Panc1 (cell line): ENCODE measurements at regions not wholly inside any gene's neighbourhood (a gene's known extent, or its start where the extent isn't known, plus 50 kb on each side); places are given as distances from the start of the nearest gene placed in this dataset.

Experiments
- ATAC-seq: fragments of 200-7000 bp; cut with Tn5 transposase; 2 replicates; pipeline ENCODE4 v1.9.1; 2020; ENCODE audit warnings: mild to moderate bottlenecking, moderate library complexity
- BruUV-seq: library from RNA; stranded (reverse); fragments of 400-500 nt; replicated peaks from 2 replicates; lab custom pipeline; 2021; lab: Mats Ljungman, UMichigan
- CTCF ChIA-PET: fragments of 300-600 bp; sonication (Branson Sonifier 250); formaldehyde crosslinking; loops from one replicate; lab custom pipeline; 2022; ENCODE audit warnings: antibody characterized with exemption; lab: Charles Lee
- POLR2A ChIA-PET: fragments of 300-600 bp; sonication (Branson Sonifier 250); formaldehyde crosslinking; loops from one replicate; lab custom pipeline; 2022; ENCODE audit warnings: antibody characterized with exemption; lab: Charles Lee
- DNase-seq: peaks from one replicate; pipeline ENCODE4 v3.0.0-alpha.2; 2010; ENCODE audit warnings: low read depth, low spot score
- H3K27ac ChIP-seq: 2 replicates; pipeline ENCODE4 v1.5.1; 2011; ENCODE audit warnings: mild to moderate bottlenecking, low read length, inconsistent platforms
- H3K27me3 ChIP-seq: fragments of 200-500 bp; sonication (Bioruptor generic); 2 replicates; pipeline ENCODE4 v1.6.0; 2014; ENCODE audit warnings: low read length, inconsistent platforms; ENCODE audit not compliant: control insufficient read depth, insufficient read depth
- H3K36me3 ChIP-seq: fragments of 200-500 bp; sonication (Bioruptor generic); 2 replicates; pipeline ENCODE4 v1.5.1; 2014; ENCODE audit warnings: inconsistent platforms, mild to moderate bottlenecking, low read length, moderate library complexity; ENCODE audit not compliant: control insufficient read depth, insufficient read depth
- H3K4me1 ChIP-seq: 2 replicates; pipeline ENCODE4 v1.5.1; 2011; ENCODE audit warnings: inconsistent platforms, mild to moderate bottlenecking, low read length, moderate library complexity; ENCODE audit not compliant: control insufficient read depth, insufficient read depth
- H3K4me3 ChIP-seq, 2 experiments: 2 replicates each; pipeline ENCODE4 v1.5.1; 2011 to 2012; ENCODE audit warnings: low read depth in 2 of 2, low read length in 2 of 2, mild to moderate bottlenecking in 2 of 2, inconsistent platforms in 1 of 2, moderate library complexity in 1 of 2
- H3K9me3 ChIP-seq: fragments of 200-500 bp; sonication (Bioruptor generic); 2 replicates; pipeline ENCODE4 v1.5.1; 2014; ENCODE audit warnings: low read depth, mild to moderate bottlenecking, inconsistent platforms, low read length, moderate library complexity; ENCODE audit not compliant: control insufficient read depth, insufficient read depth
- POLR2AphosphoS5 ChIP-seq: IDR thresholded peaks from 2 replicates; pipeline ENCODE4 v1.6.1; 2012; ENCODE audit warnings: mild to moderate bottlenecking, low read depth, low read length, moderate library complexity
- SIN3A ChIP-seq: IDR thresholded peaks from 2 replicates; pipeline ENCODE4 v1.6.1; 2012; ENCODE audit warnings: low read depth, mild to moderate bottlenecking, low read length, moderate library complexity, borderline replicate concordance; ENCODE audit not compliant: insufficient read depth
- TCF7L2 ChIP-seq: IDR thresholded peaks from 2 replicates; pipeline ENCODE4 v1.6.1; 2011; ENCODE audit warnings: mild to moderate bottlenecking, low read depth, low read length, inconsistent platforms
- in situ Hi-C: cut with HindIII; loops from 2 replicates; pipeline ENCODE4 v1.10.0; 2016; ENCODE audit warnings: low sequenced_read_pairs, low pct_unique_long_range_greater_than_20kb
- intact Hi-C: fragments of 100-400 bp; cut with micrococcal nuclease; formaldehyde crosslinking; loops from one replicate; pipeline ENCODE4 v1.10.0; 2022; ENCODE audit not compliant: unreplicated experiment
- TF ChIP-seq, protein P1 (sequence below): fragments of 450-650 bp; IDR thresholded peaks from 2 replicates; pipeline ENCODE4 v1.5.1; 2017; ENCODE audit warnings: mild to moderate bottlenecking
- TF ChIP-seq, protein P2 (sequence below), 2 experiments: IDR thresholded peaks; 2 replicates each; pipeline ENCODE4 v1.6.1; 2011 to 2012; ENCODE audit warnings: low read depth in 2 of 2, control low read depth in 1 of 2, low read length in 1 of 2, mild to moderate bottlenecking in 1 of 2, moderate library complexity in 1 of 2; ENCODE audit not compliant: insufficient read depth in 1 of 2

DNA sequence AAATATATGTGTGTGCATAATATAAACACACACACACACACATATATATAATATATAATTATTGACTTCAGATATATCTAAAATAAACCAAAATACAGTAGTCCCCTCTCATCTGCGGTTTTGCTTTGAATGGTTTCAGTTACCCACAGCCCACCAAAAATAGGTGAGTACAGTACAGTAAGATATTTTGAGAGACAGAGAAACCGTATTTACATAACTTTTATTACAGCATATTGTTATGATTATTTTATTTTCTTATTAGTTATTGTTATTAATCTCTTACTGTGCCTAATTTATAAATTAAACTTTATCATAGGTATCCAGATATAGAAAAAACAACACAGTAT lies 564.2 kb downstream of the ACTL7B start:
- H3K36me3 ChIP-seq, result no peaks in the 10 kb centered on the region
- H3K27ac ChIP-seq, result no peak overlapping the region
- DNase-seq (no peak), ATAC-seq (no peak)
- ChIA-PET CTCF (no interaction called here), POLR2A (no interaction called here)
- no peaks in the 10 kb centered on the region for H3K4me1 ChIP-seq
- H3K9me3 ChIP-seq, result no peaks in the 10 kb centered on the region
- no TSS peak for BruUV-seq
- TF ChIP-seq, protein P1, sequence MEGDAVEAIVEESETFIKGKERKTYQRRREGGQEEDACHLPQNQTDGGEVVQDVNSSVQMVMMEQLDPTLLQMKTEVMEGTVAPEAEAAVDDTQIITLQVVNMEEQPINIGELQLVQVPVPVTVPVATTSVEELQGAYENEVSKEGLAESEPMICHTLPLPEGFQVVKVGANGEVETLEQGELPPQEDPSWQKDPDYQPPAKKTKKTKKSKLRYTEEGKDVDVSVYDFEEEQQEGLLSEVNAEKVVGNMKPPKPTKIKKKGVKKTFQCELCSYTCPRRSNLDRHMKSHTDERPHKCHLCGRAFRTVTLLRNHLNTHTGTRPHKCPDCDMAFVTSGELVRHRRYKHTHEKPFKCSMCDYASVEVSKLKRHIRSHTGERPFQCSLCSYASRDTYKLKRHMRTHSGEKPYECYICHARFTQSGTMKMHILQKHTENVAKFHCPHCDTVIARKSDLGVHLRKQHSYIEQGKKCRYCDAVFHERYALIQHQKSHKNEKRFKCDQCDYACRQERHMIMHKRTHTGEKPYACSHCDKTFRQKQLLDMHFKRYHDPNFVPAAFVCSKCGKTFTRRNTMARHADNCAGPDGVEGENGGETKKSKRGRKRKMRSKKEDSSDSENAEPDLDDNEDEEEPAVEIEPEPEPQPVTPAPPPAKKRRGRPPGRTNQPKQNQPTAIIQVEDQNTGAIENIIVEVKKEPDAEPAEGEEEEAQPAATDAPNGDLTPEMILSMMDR, result no peak
- TF ChIP-seq TCF7L2 (no peak), SIN3A (no peak), POLR2AphosphoS5 (no peak)
- TF ChIP-seq, protein P2, sequence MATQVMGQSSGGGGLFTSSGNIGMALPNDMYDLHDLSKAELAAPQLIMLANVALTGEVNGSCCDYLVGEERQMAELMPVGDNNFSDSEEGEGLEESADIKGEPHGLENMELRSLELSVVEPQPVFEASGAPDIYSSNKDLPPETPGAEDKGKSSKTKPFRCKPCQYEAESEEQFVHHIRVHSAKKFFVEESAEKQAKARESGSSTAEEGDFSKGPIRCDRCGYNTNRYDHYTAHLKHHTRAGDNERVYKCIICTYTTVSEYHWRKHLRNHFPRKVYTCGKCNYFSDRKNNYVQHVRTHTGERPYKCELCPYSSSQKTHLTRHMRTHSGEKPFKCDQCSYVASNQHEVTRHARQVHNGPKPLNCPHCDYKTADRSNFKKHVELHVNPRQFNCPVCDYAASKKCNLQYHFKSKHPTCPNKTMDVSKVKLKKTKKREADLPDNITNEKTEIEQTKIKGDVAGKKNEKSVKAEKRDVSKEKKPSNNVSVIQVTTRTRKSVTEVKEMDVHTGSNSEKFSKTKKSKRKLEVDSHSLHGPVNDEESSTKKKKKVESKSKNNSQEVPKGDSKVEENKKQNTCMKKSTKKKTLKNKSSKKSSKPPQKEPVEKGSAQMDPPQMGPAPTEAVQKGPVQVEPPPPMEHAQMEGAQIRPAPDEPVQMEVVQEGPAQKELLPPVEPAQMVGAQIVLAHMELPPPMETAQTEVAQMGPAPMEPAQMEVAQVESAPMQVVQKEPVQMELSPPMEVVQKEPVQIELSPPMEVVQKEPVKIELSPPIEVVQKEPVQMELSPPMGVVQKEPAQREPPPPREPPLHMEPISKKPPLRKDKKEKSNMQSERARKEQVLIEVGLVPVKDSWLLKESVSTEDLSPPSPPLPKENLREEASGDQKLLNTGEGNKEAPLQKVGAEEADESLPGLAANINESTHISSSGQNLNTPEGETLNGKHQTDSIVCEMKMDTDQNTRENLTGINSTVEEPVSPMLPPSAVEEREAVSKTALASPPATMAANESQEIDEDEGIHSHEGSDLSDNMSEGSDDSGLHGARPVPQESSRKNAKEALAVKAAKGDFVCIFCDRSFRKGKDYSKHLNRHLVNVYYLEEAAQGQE (IDR thresholded peaks at IDR 0.05; ENCODE audit: insufficient read depth in 1 of 2, low read depth in 2 of 2, low read length in 1 of 2), result no peak
- intact Hi-C loops, result no loop called here
- no peak overlapping the region for H3K4me3 ChIP-seq
- in situ Hi-C loops, result no loop called here
- no peaks in the 10 kb centered on the region for H3K27me3 ChIP-seq

GRCh38 chr9:108290839-108291585 lies 564.8 kb downstream of the ACTL7B start:
- H3K9me3 ChIP-seq, result no peaks in the 10 kb centered on the region
- no peaks in the 10 kb centered on the region for H3K27me3 ChIP-seq
- H3K4me3 ChIP-seq, result no peak overlapping the region
- no peak for ATAC-seq
- CTCF ChIA-PET, result no interaction called here
- in situ Hi-C loops, result no loop called here
- POLR2A ChIA-PET, result no interaction called here
- intact Hi-C loops, result no loop called here
- no peak for DNase-seq
- no peaks in the 10 kb centered on the region for H3K4me1 ChIP-seq
- BruUV-seq, result no TSS peak
- no peaks in the 10 kb centered on the region for H3K36me3 ChIP-seq
- TF ChIP-seq, protein P2 (IDR thresholded peaks at IDR 0.05; ENCODE audit: insufficient read depth in 1 of 2, low read depth in 2 of 2, low read length in 1 of 2), result no peak
- TF ChIP-seq TCF7L2, result no peak
- no peak for TF ChIP-seq SIN3A
- no peak for TF ChIP-seq POLR2AphosphoS5
- TF ChIP-seq, protein P1, result no peak
- H3K27ac ChIP-seq, result no peak overlapping the region
